OCI-LY3 (cell line): ENCODE measurements at regions not wholly inside any gene's neighbourhood (a gene's known extent, or its start where the extent isn't known, plus 50 kb on each side); places are given as distances from the start of the nearest gene placed in this dataset.

ENCODE experiments used
- EZH2phosphoT487 ChIP-seq: fragments of 200-600 bp; shearing (Covaris generic); IDR thresholded peaks from 2 replicates; pipeline ENCODE4 v1.6.1; 2018; ENCODE audit warnings: antibody characterized with exemption, mixed run types, low read depth
- TF ChIP-seq, protein P1 (sequence below): fragments of 200-600, 300-600 bp; sonication (generic); IDR thresholded peaks from 2 replicates; pipeline ENCODE4 v1.5.1; 2014; ENCODE audit warnings: antibody characterized with exemption, low read length, low read depth

DNA sequence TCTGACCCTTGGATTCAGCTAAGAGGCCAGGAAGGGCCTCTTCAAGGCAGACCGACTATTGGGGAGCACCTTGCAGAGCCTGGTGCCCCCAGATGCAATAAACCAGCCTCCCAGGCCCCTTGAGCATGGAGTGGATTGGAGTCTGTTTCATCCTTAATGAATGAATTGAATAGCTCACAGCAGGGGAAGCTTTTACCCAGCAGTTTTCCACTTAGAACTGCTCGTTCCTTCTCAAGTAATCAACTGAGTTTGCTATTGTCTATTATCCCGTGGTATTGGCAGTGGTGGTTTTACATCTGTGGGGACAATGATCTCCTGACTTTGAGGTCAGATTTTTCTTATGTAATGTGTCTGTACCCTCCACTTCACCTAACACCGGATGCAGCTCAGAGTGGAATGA lies 197.6 kb downstream of the AACS start:
- TF ChIP-seq, protein P1, sequence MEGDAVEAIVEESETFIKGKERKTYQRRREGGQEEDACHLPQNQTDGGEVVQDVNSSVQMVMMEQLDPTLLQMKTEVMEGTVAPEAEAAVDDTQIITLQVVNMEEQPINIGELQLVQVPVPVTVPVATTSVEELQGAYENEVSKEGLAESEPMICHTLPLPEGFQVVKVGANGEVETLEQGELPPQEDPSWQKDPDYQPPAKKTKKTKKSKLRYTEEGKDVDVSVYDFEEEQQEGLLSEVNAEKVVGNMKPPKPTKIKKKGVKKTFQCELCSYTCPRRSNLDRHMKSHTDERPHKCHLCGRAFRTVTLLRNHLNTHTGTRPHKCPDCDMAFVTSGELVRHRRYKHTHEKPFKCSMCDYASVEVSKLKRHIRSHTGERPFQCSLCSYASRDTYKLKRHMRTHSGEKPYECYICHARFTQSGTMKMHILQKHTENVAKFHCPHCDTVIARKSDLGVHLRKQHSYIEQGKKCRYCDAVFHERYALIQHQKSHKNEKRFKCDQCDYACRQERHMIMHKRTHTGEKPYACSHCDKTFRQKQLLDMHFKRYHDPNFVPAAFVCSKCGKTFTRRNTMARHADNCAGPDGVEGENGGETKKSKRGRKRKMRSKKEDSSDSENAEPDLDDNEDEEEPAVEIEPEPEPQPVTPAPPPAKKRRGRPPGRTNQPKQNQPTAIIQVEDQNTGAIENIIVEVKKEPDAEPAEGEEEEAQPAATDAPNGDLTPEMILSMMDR, result no peak
- no peak for TF ChIP-seq EZH2phosphoT487
